ENCODE measurements at regions not wholly inside any gene's neighbourhood (a gene's known extent, or its start where the extent isn't known, plus 50 kb on each side); places are given as distances from the start of the nearest gene placed in this dataset.

- no peaks in the 10 kb centered on the region for H3K9me3 ChIP-seq (ENCODE audit: control insufficient read depth in 2 of 3, insufficient read depth in 1 of 3, low read length in 3 of 3)
- no peaks in the 10 kb centered on the region for H3K36me3 ChIP-seq (ENCODE audit: control insufficient read depth in 2 of 3, insufficient read depth in 3 of 3, low read length in 3 of 3)
- H3K9ac ChIP-seq (ENCODE audit: low read length in 3 of 3), result no peak overlapping the region
- intact Hi-C loops (cut with DNase I), result no loop called here
- no peak overlapping the region for H3K4me3 ChIP-seq (ENCODE audit: low read length in 3 of 3)
- H3K27ac ChIP-seq (ENCODE audit: low read depth in 2 of 2, low read length in 2 of 2), result no peak overlapping the region
- TF ChIP-seq CTCF (IDR thresholded peaks at IDR 0.05; ENCODE audit: borderline replicate concordance, extremely low read depth, insufficient read depth), result no peak
- H3K27me3 ChIP-seq (ENCODE audit: control insufficient read depth, insufficient read depth, low read length), result no peaks in the 10 kb centered on the region
- no peak for DNase-seq
- H3K4me1 ChIP-seq (ENCODE audit: control insufficient read depth in 2 of 3, insufficient read depth in 2 of 3, low read depth in 1 of 3, low read length in 3 of 3), result no peaks in the 10 kb centered on the region
- no peak for FAIRE-seq
Observed at GRCh38 chr12:72139411-72139810, 132.8 kb upstream of the TRHDE start.

- Histone ChIP-seq H3K36me3 (ENCODE audit: control insufficient read depth in 2 of 3, insufficient read depth in 3 of 3, low read length in 3 of 3) (no peaks in the 10 kb centered on the region), H3K9me3 (ENCODE audit: control insufficient read depth in 2 of 3, insufficient read depth in 1 of 3, low read length in 3 of 3) (no peaks in the 10 kb centered on the region), H3K9ac (ENCODE audit: low read length in 3 of 3) (no peak overlapping the region), H3K4me1 (ENCODE audit: control insufficient read depth in 2 of 3, insufficient read depth in 2 of 3, low read depth in 1 of 3, low read length in 3 of 3) (no peaks in the 10 kb centered on the region), H3K27ac (ENCODE audit: low read depth in 2 of 2, low read length in 2 of 2) (no peak overlapping the region), H3K27me3 (ENCODE audit: control insufficient read depth, insufficient read depth, low read length) (no peaks in the 10 kb centered on the region), H3K4me3 (ENCODE audit: low read length in 3 of 3) (no peak overlapping the region)
- no peak for TF ChIP-seq CTCF (IDR thresholded peaks at IDR 0.05; ENCODE audit: borderline replicate concordance, extremely low read depth, insufficient read depth)
- intact Hi-C loops (cut with DNase I), result no loop called here
- DNase-seq (no peak), FAIRE-seq (no peak)
Observed at GRCh38 chr12:72141381-72141780, 130.8 kb upstream of the TRHDE start.

GRCh38 chr12:72144553-72144952 is 127.6 kb upstream of the TRHDE start:
- no peaks in the 10 kb centered on the region for H3K36me3 ChIP-seq (ENCODE audit: control insufficient read depth in 2 of 3, insufficient read depth in 3 of 3, low read length in 3 of 3)
- TF ChIP-seq CTCF (IDR thresholded peaks at IDR 0.05; ENCODE audit: borderline replicate concordance, extremely low read depth, insufficient read depth), result no peak
- no peak for DNase-seq
- no peak overlapping the region for H3K27ac ChIP-seq (ENCODE audit: low read depth in 2 of 2, low read length in 2 of 2)
- no peaks in the 10 kb centered on the region for H3K27me3 ChIP-seq (ENCODE audit: control insufficient read depth, insufficient read depth, low read length)
- FAIRE-seq, result no peak
- H3K9ac ChIP-seq (ENCODE audit: low read length in 3 of 3), result no peak overlapping the region
- intact Hi-C loops (cut with DNase I), result no loop called here
- H3K9me3 ChIP-seq (ENCODE audit: control insufficient read depth in 2 of 3, insufficient read depth in 1 of 3, low read length in 3 of 3), result no peaks in the 10 kb centered on the region
- no peaks in the 10 kb centered on the region for H3K4me1 ChIP-seq (ENCODE audit: control insufficient read depth in 2 of 3, insufficient read depth in 2 of 3, low read depth in 1 of 3, low read length in 3 of 3)
- H3K4me3 ChIP-seq (ENCODE audit: low read length in 3 of 3), result no peak overlapping the region

GRCh38 chr12:72146495-72146894 is 125.7 kb upstream of the TRHDE start:
- Histone ChIP-seq H3K9me3 (ENCODE audit: control insufficient read depth in 2 of 3, insufficient read depth in 1 of 3, low read length in 3 of 3) (no peaks in the 10 kb centered on the region), H3K27me3 (ENCODE audit: control insufficient read depth, insufficient read depth, low read length) (no peaks in the 10 kb centered on the region), H3K4me1 (ENCODE audit: control insufficient read depth in 2 of 3, insufficient read depth in 2 of 3, low read depth in 1 of 3, low read length in 3 of 3) (no peaks in the 10 kb centered on the region), H3K36me3 (ENCODE audit: control insufficient read depth in 2 of 3, insufficient read depth in 3 of 3, low read length in 3 of 3) (no peaks in the 10 kb centered on the region), H3K4me3 (ENCODE audit: low read length in 3 of 3) (no peak overlapping the region), H3K9ac (ENCODE audit: low read length in 3 of 3) (no peak overlapping the region), H3K27ac (ENCODE audit: low read depth in 2 of 2, low read length in 2 of 2) (no peak overlapping the region)
- no peak for TF ChIP-seq CTCF (IDR thresholded peaks at IDR 0.05; ENCODE audit: borderline replicate concordance, extremely low read depth, insufficient read depth)
- DNase-seq (no peak), FAIRE-seq (no peak)
- intact Hi-C loops (cut with DNase I), result no loop called here
